22Rv1 (cell line): ENCODE measurements at regions not wholly inside any gene's neighbourhood (a gene's known extent, or its start where the extent isn't known, plus 50 kb on each side); places are given as distances from the start of the nearest gene placed in this dataset.

Experiments
- ZFX ChIP-seq: fragments of 450-650 bp; IDR thresholded peaks from 2 replicates; pipeline ENCODE4 v1.6.1; 2017; ENCODE audit warnings: antibody characterized with exemption, borderline replicate concordance
- TF ChIP-seq, protein P1 (sequence below): fragments of 450-650 bp; IDR thresholded peaks from 2 replicates; pipeline ENCODE4 v1.5.1; 2017; ENCODE audit warnings: mild to moderate bottlenecking

- TF ChIP-seq, protein P1, sequence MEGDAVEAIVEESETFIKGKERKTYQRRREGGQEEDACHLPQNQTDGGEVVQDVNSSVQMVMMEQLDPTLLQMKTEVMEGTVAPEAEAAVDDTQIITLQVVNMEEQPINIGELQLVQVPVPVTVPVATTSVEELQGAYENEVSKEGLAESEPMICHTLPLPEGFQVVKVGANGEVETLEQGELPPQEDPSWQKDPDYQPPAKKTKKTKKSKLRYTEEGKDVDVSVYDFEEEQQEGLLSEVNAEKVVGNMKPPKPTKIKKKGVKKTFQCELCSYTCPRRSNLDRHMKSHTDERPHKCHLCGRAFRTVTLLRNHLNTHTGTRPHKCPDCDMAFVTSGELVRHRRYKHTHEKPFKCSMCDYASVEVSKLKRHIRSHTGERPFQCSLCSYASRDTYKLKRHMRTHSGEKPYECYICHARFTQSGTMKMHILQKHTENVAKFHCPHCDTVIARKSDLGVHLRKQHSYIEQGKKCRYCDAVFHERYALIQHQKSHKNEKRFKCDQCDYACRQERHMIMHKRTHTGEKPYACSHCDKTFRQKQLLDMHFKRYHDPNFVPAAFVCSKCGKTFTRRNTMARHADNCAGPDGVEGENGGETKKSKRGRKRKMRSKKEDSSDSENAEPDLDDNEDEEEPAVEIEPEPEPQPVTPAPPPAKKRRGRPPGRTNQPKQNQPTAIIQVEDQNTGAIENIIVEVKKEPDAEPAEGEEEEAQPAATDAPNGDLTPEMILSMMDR: no peak
- no peak for TF ChIP-seq ZFX
Measured at GRCh38 chr1:65055747-65056146, 89.4 kb upstream of the JAK1 start.
